PC-9 (cell line): ENCODE measurements at regions not wholly inside any gene's neighbourhood (a gene's known extent, or its start where the extent isn't known, plus 50 kb on each side); places are given as distances from the start of the nearest gene placed in this dataset.
"Not testable (repeated sequence)": the region's sequence is repeated elsewhere in the genome, so short reads cannot be mapped to it uniquely, and the experiment has no call there.

Source experiments
- BruUV-seq: library from RNA; stranded (reverse); fragments of 400-500 nt; replicated peaks from 2 replicates; lab custom pipeline; 2021; lab: Mats Ljungman, UMichigan
- CTCF ChIA-PET: fragments of 300-600 bp; sonication (Branson Sonifier 250); formaldehyde crosslinking; loops from one replicate; lab custom pipeline; 2022; ENCODE audit warnings: antibody characterized with exemption; lab: Charles Lee
- POLR2A ChIA-PET: fragments of 300-600 bp; sonication (Branson Sonifier 250); formaldehyde crosslinking; loops from one replicate; lab custom pipeline; 2022; ENCODE audit warnings: antibody characterized with exemption; ENCODE audit not compliant: unreplicated experiment; lab: Charles Lee
- DNase-seq, 2 experiments: peaks; one replicate each; pipeline versions ENCODE4 v3.0.0 to v3.0.0-alpha.2; 2015 to 2022; ENCODE audit warnings: mixed read lengths in 1 of 2
- H2AFZ ChIP-seq: fragments of 200-600 bp; sonication (generic); 2 replicates; pipeline ENCODE4 v1.8.1; 2017; ENCODE audit warnings: antibody characterized with exemption
- H3F3A ChIP-seq: fragments of 200-600 bp; sonication (generic); 2 replicates; pipeline ENCODE4 v1.8.1; 2017; ENCODE audit warnings: antibody characterized with exemption, mild to moderate bottlenecking, low read depth; ENCODE audit not compliant: insufficient read depth
- H3K27ac ChIP-seq: fragments of 200-600 bp; sonication (generic); 2 replicates; pipeline ENCODE4 v1.6.1; 2016; ENCODE audit warnings: mixed run types
- H3K27me3 ChIP-seq: fragments of 200-600 bp; sonication (generic); 2 replicates; pipeline ENCODE4 v1.6.1; 2016; ENCODE audit warnings: low read depth, mixed run types; ENCODE audit not compliant: insufficient read depth
- H3K36me3 ChIP-seq: fragments of 200-600 bp; sonication (generic); 2 replicates; pipeline ENCODE4 v1.6.1; 2016; ENCODE audit warnings: low read depth, mixed run types
- H3K4me1 ChIP-seq: fragments of 200-600 bp; sonication (generic); replicated peaks from 2 replicates; pipeline ENCODE4 v1.6.1; 2016; ENCODE audit warnings: mixed run types; ENCODE audit not compliant: insufficient read depth
- H3K4me2 ChIP-seq: fragments of 200-600 bp; sonication (generic); 2 replicates; pipeline ENCODE4 v1.6.1; 2017; ENCODE audit warnings: mixed run types
- H3K4me3 ChIP-seq: fragments of 200-600 bp; sonication (generic); 2 replicates; pipeline ENCODE4 v1.6.1; 2016; ENCODE audit warnings: mixed run types
- H3K79me2 ChIP-seq: fragments of 200-600 bp; sonication (generic); 2 replicates; pipeline ENCODE4 v1.6.1; 2017; ENCODE audit warnings: low read depth, mixed run types
- H3K9me2 ChIP-seq: fragments of 200-600 bp; sonication (generic); 2 replicates; pipeline ENCODE4 v1.8.1; 2017; ENCODE audit warnings: mild to moderate bottlenecking; ENCODE audit not compliant: insufficient read depth
- H3K9me3 ChIP-seq: fragments of 200-600 bp; sonication (generic); 2 replicates; pipeline ENCODE4 v1.8.1; 2016; ENCODE audit warnings: low read depth; ENCODE audit not compliant: insufficient read depth
- H4K20me1 ChIP-seq: fragments of 200-600 bp; sonication (generic); 2 replicates; pipeline ENCODE4 v1.8.1; 2017; ENCODE audit not compliant: insufficient read depth
- CTCF ChIP-seq: fragments of 200-600 bp; sonication (generic); conservative IDR thresholded peaks from 2 replicates; pipeline ENCODE4 v1.6.1; 2017; ENCODE audit warnings: mixed run types, antibody characterized with exemption, mild to moderate bottlenecking, moderate library complexity
- EZH2 ChIP-seq: fragments of 200-600 bp; sonication (generic); IDR thresholded peaks from 2 replicates; pipeline ENCODE4 v1.8.0; 2017; ENCODE audit warnings: antibody characterized with exemption, low read depth
- intact Hi-C: fragments of 100-400 bp; cut with micrococcal nuclease; formaldehyde crosslinking; loops from one replicate; pipeline ENCODE4 v1.10.0; 2022; ENCODE audit not compliant: unreplicated experiment

- peak overlapping the region; percentile 75; the same call in 1 of the 2 replicates for H3K4me3 ChIP-seq
- CTCF ChIA-PET = not testable (repeated sequence)
These were observed 125.8 kb upstream of the NBPF11 start for GRCh38 chr1:148277865-148278279.

GRCh38 chr1:148267066-148267465, 115.0 kb upstream of the NBPF11 start:
- BruUV-seq, H3K27ac ChIP-seq, POLR2A ChIA-PET, H3K9me2 ChIP-seq, H3K4me2 ChIP-seq, H3K9me3 ChIP-seq, H3K4me3 ChIP-seq, H3K4me1 ChIP-seq, H3K27me3 ChIP-seq, H2AFZ ChIP-seq, DNase-seq, CTCF ChIA-PET, H3K79me2 ChIP-seq, H4K20me1 ChIP-seq, H3K36me3 ChIP-seq, intact Hi-C loops: not testable (repeated sequence)
- H3F3A ChIP-seq = peaks cover 18% of the 10 kb centered on the region

More at GRCh38 chr1:148277865-148278279, 125.8 kb upstream of the NBPF11 start:
- Histone ChIP-seq H3F3A (peaks cover 29% of the 10 kb centered on the region), H3K4me1 (peaks cover 30% of the 10 kb centered on the region), H3K27ac (peak overlapping the region; percentile 93), H3K4me2 (peak overlapping the region; percentile 91), H3K79me2 (peaks cover 15% of the 10 kb centered on the region; the same call in 1 of the 2 replicates)
- H3K9me3 ChIP-seq, H3K27me3 ChIP-seq, H3K9me2 ChIP-seq, H2AFZ ChIP-seq, H3K36me3 ChIP-seq, H4K20me1 ChIP-seq, BruUV-seq: not testable (repeated sequence)
- intact Hi-C loops = loop anchor here (2.0 kb wide), 1 partner anchor 25 kb away; no protein-coding TSS in a partner anchor
- peak; percentile 53 to 92 for DNase-seq
- POLR2A ChIA-PET = interaction anchor here (0.7 to 1.6 kb wide), 3 partner anchors 14 to 520 kb away, joined by 6 to 22 read pairs (median 8); no protein-coding TSS in a partner anchor

- Histone ChIP-seq H4K20me1 (no peaks in the 10 kb centered on the region), H3K4me1 (peaks cover 7% of the 10 kb centered on the region; the same call in 1 of the 2 replicates), H3F3A (peaks cover 18% of the 10 kb centered on the region), H2AFZ (peak overlapping the region; percentile 85), H3K27me3 (no peaks in the 10 kb centered on the region), H3K9me2 (no peaks in the 10 kb centered on the region), H3K36me3 (no peaks in the 10 kb centered on the region), H3K4me3 (peak overlapping the region; percentile 76), H3K27ac (peak overlapping the region; percentile 98), H3K9me3 (no peaks in the 10 kb centered on the region), H3K79me2 (no peaks in the 10 kb centered on the region), H3K4me2 (peak overlapping the region; percentile 95)
- intact Hi-C loops = no loop called here
- no peak for TF ChIP-seq CTCF
- TF ChIP-seq EZH2 = no peak
- BruUV-seq = TSS peak; percentile 97
- CTCF ChIA-PET = no interaction called here
- DNase-seq = peak; percentile 71 to 87
- POLR2A ChIA-PET = interaction anchor here (0.5 to 0.7 kb wide), 2 partner anchors 15 to 69 kb away, joined by 3 to 10 read pairs; no protein-coding TSS in a partner anchor
These were observed 112.5 kb upstream of the NBPF11 start for GRCh38 chr1:148264374-148265276.

GRCh38 chr1:148263906-148264255, 111.8 kb upstream of the NBPF11 start:
- BruUV-seq = no TSS peak
- intact Hi-C loops = loop anchor here (2.0 kb wide), 1 partner anchor 71 kb away; no protein-coding TSS in a partner anchor
- Histone ChIP-seq H3K4me3 (peak overlapping the region; percentile 76), H4K20me1 (no peaks in the 10 kb centered on the region), H3K79me2 (no peaks in the 10 kb centered on the region), H3K27ac (peak overlapping the region; percentile 98), H3K36me3 (no peaks in the 10 kb centered on the region), H3F3A (peaks cover 18% of the 10 kb centered on the region), H3K4me2 (peak overlapping the region; percentile 95), H2AFZ (peak overlapping the region; percentile 85), H3K27me3 (no peaks in the 10 kb centered on the region), H3K9me2 (no peaks in the 10 kb centered on the region), H3K9me3 (no peaks in the 10 kb centered on the region), H3K4me1 (peaks cover 7% of the 10 kb centered on the region; the same call in 1 of the 2 replicates)
- POLR2A ChIA-PET = interaction anchor here (0.5 to 1.3 kb wide), 12 partner anchors 11 to 371 kb away, joined by 3 to 34 read pairs (median 6); no protein-coding TSS in a partner anchor
- DNase-seq = no peak
- CTCF ChIA-PET = interaction anchor here (1.0 kb wide), 1 partner anchor 70 kb away, joined by 5 read pairs; no protein-coding TSS in a partner anchor
- no peak for TF ChIP-seq EZH2
